ENCODE measurements at regions not wholly inside any gene's neighbourhood (a gene's known extent, or its start where the extent isn't known, plus 50 kb on each side); places are given as distances from the start of the nearest gene placed in this dataset.

DNA sequence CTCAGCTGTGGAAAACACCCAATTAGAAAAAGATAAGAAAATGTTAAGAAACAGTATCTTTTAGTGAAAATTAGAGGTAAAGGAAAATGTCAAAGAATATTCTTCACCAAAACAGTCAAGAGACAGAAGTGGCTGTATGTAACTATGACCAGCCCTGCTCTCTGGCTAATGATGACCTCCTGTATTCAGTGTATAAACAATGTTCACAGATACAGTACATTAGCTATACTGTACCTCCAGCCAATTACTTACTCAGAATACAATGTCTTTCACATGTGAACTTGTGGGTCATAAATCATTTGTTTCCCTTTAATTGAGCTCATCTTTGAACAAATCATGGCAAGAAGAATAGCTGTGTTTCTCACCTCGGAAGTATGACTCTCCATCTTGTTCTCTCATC is 432.0 kb downstream of the LMO4 start:
- H3K27me3 ChIP-seq (ENCODE audit: low read length): no peaks in the 10 kb centered on the region
- no peaks in the 10 kb centered on the region for H4K20me1 ChIP-seq (ENCODE audit: insufficient read depth, low read depth, low read length)
- H3K27ac ChIP-seq (ENCODE audit: low read length): no peak overlapping the region
- H3K9ac ChIP-seq (ENCODE audit: low read length): no peak overlapping the region
- H3K4me1 ChIP-seq (ENCODE audit: low read length): peaks cover 11% of the 10 kb centered on the region
- H3K9me3 ChIP-seq (ENCODE audit: low read length): no peaks in the 10 kb centered on the region
- H3K9me2 ChIP-seq (replicated peaks; ENCODE audit: insufficient read depth, low read length): no peaks in the 10 kb centered on the region
- H3K36me3 ChIP-seq (ENCODE audit: insufficient read depth, low read length): no peaks in the 10 kb centered on the region
- no peak overlapping the region for H3K4me2 ChIP-seq (ENCODE audit: low read depth, low read length, poor library complexity, severe bottlenecking)
- H3K79me2 ChIP-seq (ENCODE audit: low read length): no peaks in the 10 kb centered on the region
- no peak overlapping the region for H2AFZ ChIP-seq (ENCODE audit: low read length)
- DNase-seq: no peak
- no peak overlapping the region for H3K4me3 ChIP-seq (ENCODE audit: low read length)

- DNase-seq: no peak
- H3K27ac ChIP-seq (ENCODE audit: low read length): no peak overlapping the region
- no peak overlapping the region for H3K4me3 ChIP-seq (ENCODE audit: low read length)
- H3K27me3 ChIP-seq (ENCODE audit: low read length): no peaks in the 10 kb centered on the region
- H3K9me2 ChIP-seq (replicated peaks; ENCODE audit: insufficient read depth, low read length): no peaks in the 10 kb centered on the region
- no peak overlapping the region for H3K4me2 ChIP-seq (ENCODE audit: low read depth, low read length, poor library complexity, severe bottlenecking)
- peaks cover 11% of the 10 kb centered on the region for H3K4me1 ChIP-seq (ENCODE audit: low read length)
- H3K79me2 ChIP-seq (ENCODE audit: low read length): no peaks in the 10 kb centered on the region
- no peaks in the 10 kb centered on the region for H4K20me1 ChIP-seq (ENCODE audit: insufficient read depth, low read depth, low read length)
- H3K9me3 ChIP-seq (ENCODE audit: low read length): no peaks in the 10 kb centered on the region
- H2AFZ ChIP-seq (ENCODE audit: low read length): no peak overlapping the region
- H3K9ac ChIP-seq (ENCODE audit: low read length): no peak overlapping the region
- H3K36me3 ChIP-seq (ENCODE audit: insufficient read depth, low read length): no peaks in the 10 kb centered on the region
Observed at GRCh38 chr1:87763483-87763882, 434.8 kb downstream of the LMO4 start.

GRCh38 chr1:87765057-87765680 is 436.5 kb downstream of the LMO4 start:
- Histone ChIP-seq H3K27ac (ENCODE audit: low read length) (no peak overlapping the region), H3K4me1 (ENCODE audit: low read length) (no peaks in the 10 kb centered on the region), H3K36me3 (ENCODE audit: insufficient read depth, low read length) (no peaks in the 10 kb centered on the region), H3K9me2 (replicated peaks; ENCODE audit: insufficient read depth, low read length) (no peaks in the 10 kb centered on the region), H3K9me3 (ENCODE audit: low read length) (no peaks in the 10 kb centered on the region), H3K4me2 (ENCODE audit: low read depth, low read length, poor library complexity, severe bottlenecking) (no peak overlapping the region), H3K27me3 (ENCODE audit: low read length) (no peaks in the 10 kb centered on the region), H4K20me1 (ENCODE audit: insufficient read depth, low read depth, low read length) (no peaks in the 10 kb centered on the region), H3K9ac (ENCODE audit: low read length) (no peak overlapping the region), H3K79me2 (ENCODE audit: low read length) (no peaks in the 10 kb centered on the region), H3K4me3 (ENCODE audit: low read length) (no peak overlapping the region), H2AFZ (ENCODE audit: low read length) (no peak overlapping the region)
- DNase-seq: no peak

DNA sequence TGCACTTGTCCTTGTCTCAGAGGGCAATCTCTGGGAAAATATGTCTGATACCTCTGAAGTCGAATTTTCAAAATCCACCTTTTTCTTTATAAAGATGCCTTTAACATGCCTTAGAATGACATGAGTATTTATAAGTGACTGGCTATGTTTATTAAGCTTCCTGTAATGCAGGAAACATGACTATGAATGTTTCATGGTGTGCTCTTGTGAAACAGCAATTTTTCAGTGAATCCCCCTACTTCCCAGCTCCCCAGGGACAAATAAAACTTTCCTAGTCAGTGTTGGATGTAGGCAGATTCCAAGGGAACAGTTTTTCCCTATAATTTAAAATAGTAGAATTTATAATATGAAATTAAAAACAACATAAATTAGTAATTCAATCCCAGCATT is 437.0 kb downstream of the LMO4 start:
- Histone ChIP-seq H3K4me2 (ENCODE audit: low read depth, low read length, poor library complexity, severe bottlenecking) (no peak overlapping the region), H3K36me3 (ENCODE audit: insufficient read depth, low read length) (no peaks in the 10 kb centered on the region), H3K4me3 (ENCODE audit: low read length) (no peak overlapping the region), H3K4me1 (ENCODE audit: low read length) (no peaks in the 10 kb centered on the region), H3K9ac (ENCODE audit: low read length) (no peak overlapping the region), H4K20me1 (ENCODE audit: insufficient read depth, low read depth, low read length) (no peaks in the 10 kb centered on the region), H3K79me2 (ENCODE audit: low read length) (no peaks in the 10 kb centered on the region), H3K27ac (ENCODE audit: low read length) (no peak overlapping the region), H3K9me2 (replicated peaks; ENCODE audit: insufficient read depth, low read length) (no peaks in the 10 kb centered on the region), H3K9me3 (ENCODE audit: low read length) (no peaks in the 10 kb centered on the region), H2AFZ (ENCODE audit: low read length) (no peak overlapping the region), H3K27me3 (ENCODE audit: low read length) (no peaks in the 10 kb centered on the region)
- DNase-seq: no peak

GRCh38 chr1:87766737-87767136 is 438.1 kb downstream of the LMO4 start:
- Histone ChIP-seq H3K79me2 (ENCODE audit: low read length) (no peaks in the 10 kb centered on the region), H3K9ac (ENCODE audit: low read length) (no peak overlapping the region), H3K27ac (ENCODE audit: low read length) (no peak overlapping the region), H3K4me1 (ENCODE audit: low read length) (no peaks in the 10 kb centered on the region), H3K27me3 (ENCODE audit: low read length) (no peaks in the 10 kb centered on the region), H2AFZ (ENCODE audit: low read length) (no peak overlapping the region), H3K4me2 (ENCODE audit: low read depth, low read length, poor library complexity, severe bottlenecking) (no peak overlapping the region), H3K36me3 (ENCODE audit: insufficient read depth, low read length) (no peaks in the 10 kb centered on the region), H3K9me3 (ENCODE audit: low read length) (no peaks in the 10 kb centered on the region), H3K4me3 (ENCODE audit: low read length) (no peak overlapping the region), H4K20me1 (ENCODE audit: insufficient read depth, low read depth, low read length) (no peaks in the 10 kb centered on the region), H3K9me2 (replicated peaks; ENCODE audit: insufficient read depth, low read length) (no peaks in the 10 kb centered on the region)
- no peak for DNase-seq

- Histone ChIP-seq H3K9me2 (replicated peaks; ENCODE audit: insufficient read depth, low read length) (no peaks in the 10 kb centered on the region), H3K27me3 (ENCODE audit: low read length) (no peaks in the 10 kb centered on the region), H3K9ac (ENCODE audit: low read length) (no peak overlapping the region), H3K36me3 (ENCODE audit: insufficient read depth, low read length) (no peaks in the 10 kb centered on the region), H3K4me1 (ENCODE audit: low read length) (no peaks in the 10 kb centered on the region), H2AFZ (ENCODE audit: low read length) (no peak overlapping the region), H3K9me3 (ENCODE audit: low read length) (no peaks in the 10 kb centered on the region), H3K27ac (ENCODE audit: low read length) (no peak overlapping the region), H4K20me1 (ENCODE audit: insufficient read depth, low read depth, low read length) (no peaks in the 10 kb centered on the region), H3K4me3 (ENCODE audit: low read length) (no peak overlapping the region), H3K4me2 (ENCODE audit: low read depth, low read length, poor library complexity, severe bottlenecking) (no peak overlapping the region), H3K79me2 (ENCODE audit: low read length) (no peaks in the 10 kb centered on the region)
- no peak for DNase-seq
Observed at GRCh38 chr1:87778896-87779295, 450.2 kb downstream of the LMO4 start.

GRCh38 chr1:87781554-87781953 is 452.9 kb downstream of the LMO4 start:
- no peak overlapping the region for H3K4me2 ChIP-seq (ENCODE audit: low read depth, low read length, poor library complexity, severe bottlenecking)
- no peaks in the 10 kb centered on the region for H3K27me3 ChIP-seq (ENCODE audit: low read length)
- no peak overlapping the region for H3K9ac ChIP-seq (ENCODE audit: low read length)
- H3K9me3 ChIP-seq (ENCODE audit: low read length): no peaks in the 10 kb centered on the region
- no peak overlapping the region for H3K27ac ChIP-seq (ENCODE audit: low read length)
- H3K79me2 ChIP-seq (ENCODE audit: low read length): no peaks in the 10 kb centered on the region
- no peak overlapping the region for H3K4me3 ChIP-seq (ENCODE audit: low read length)
- no peaks in the 10 kb centered on the region for H3K36me3 ChIP-seq (ENCODE audit: insufficient read depth, low read length)
- no peaks in the 10 kb centered on the region for H3K9me2 ChIP-seq (replicated peaks; ENCODE audit: insufficient read depth, low read length)
- H4K20me1 ChIP-seq (ENCODE audit: insufficient read depth, low read depth, low read length): no peaks in the 10 kb centered on the region
- no peak overlapping the region for H2AFZ ChIP-seq (ENCODE audit: low read length)
- DNase-seq: no peak
- H3K4me1 ChIP-seq (ENCODE audit: low read length): no peaks in the 10 kb centered on the region

- no peaks in the 10 kb centered on the region for H3K9me2 ChIP-seq (replicated peaks; ENCODE audit: insufficient read depth, low read length)
- H3K27me3 ChIP-seq (ENCODE audit: low read length): no peaks in the 10 kb centered on the region
- H3K4me3 ChIP-seq (ENCODE audit: low read length): no peak overlapping the region
- no peak overlapping the region for H3K4me2 ChIP-seq (ENCODE audit: low read depth, low read length, poor library complexity, severe bottlenecking)
- no peaks in the 10 kb centered on the region for H4K20me1 ChIP-seq (ENCODE audit: insufficient read depth, low read depth, low read length)
- no peaks in the 10 kb centered on the region for H3K9me3 ChIP-seq (ENCODE audit: low read length)
- no peak overlapping the region for H3K27ac ChIP-seq (ENCODE audit: low read length)
- no peaks in the 10 kb centered on the region for H3K79me2 ChIP-seq (ENCODE audit: low read length)
- no peak overlapping the region for H3K9ac ChIP-seq (ENCODE audit: low read length)
- no peak for DNase-seq
- H2AFZ ChIP-seq (ENCODE audit: low read length): no peak overlapping the region
- H3K36me3 ChIP-seq (ENCODE audit: insufficient read depth, low read length): no peaks in the 10 kb centered on the region
- no peaks in the 10 kb centered on the region for H3K4me1 ChIP-seq (ENCODE audit: low read length)
Observed at GRCh38 chr1:87783315-87783714, 454.6 kb downstream of the LMO4 start.

GRCh38 chr1:87785386-87785785 is 456.7 kb downstream of the LMO4 start:
- H3K36me3 ChIP-seq (ENCODE audit: insufficient read depth, low read length): no peaks in the 10 kb centered on the region
- H3K4me3 ChIP-seq (ENCODE audit: low read length): no peak overlapping the region
- H2AFZ ChIP-seq (ENCODE audit: low read length): no peak overlapping the region
- DNase-seq: no peak
- H3K4me2 ChIP-seq (ENCODE audit: low read depth, low read length, poor library complexity, severe bottlenecking): no peak overlapping the region
- H3K79me2 ChIP-seq (ENCODE audit: low read length): no peaks in the 10 kb centered on the region
- no peaks in the 10 kb centered on the region for H3K9me3 ChIP-seq (ENCODE audit: low read length)
- no peak overlapping the region for H3K27ac ChIP-seq (ENCODE audit: low read length)
- H3K9ac ChIP-seq (ENCODE audit: low read length): no peak overlapping the region
- H4K20me1 ChIP-seq (ENCODE audit: insufficient read depth, low read depth, low read length): no peaks in the 10 kb centered on the region
- no peaks in the 10 kb centered on the region for H3K9me2 ChIP-seq (replicated peaks; ENCODE audit: insufficient read depth, low read length)
- H3K4me1 ChIP-seq (ENCODE audit: low read length): no peaks in the 10 kb centered on the region
- H3K27me3 ChIP-seq (ENCODE audit: low read length): no peaks in the 10 kb centered on the region
